Epithelial cell of esophagus (primary cell): ENCODE measurements at regions not wholly inside any gene's neighbourhood (a gene's known extent, or its start where the extent isn't known, plus 50 kb on each side); places are given as distances from the start of the nearest gene placed in this dataset.

ENCODE experiments used
- DNase-seq: peaks from one replicate; pipeline ENCODE4 v3.0.0; 2010; ENCODE audit warnings: low read depth
- H3K4me3 ChIP-seq: 2 replicates; pipeline ENCODE4 v1.5.1; 2011; ENCODE audit warnings: mild to moderate bottlenecking, low read length, control low read depth
- CTCF ChIP-seq: IDR thresholded peaks from 2 replicates; pipeline ENCODE4 v1.5.1; 2011; ENCODE audit warnings: low read depth, mild to moderate bottlenecking, low read length, control low read depth, inconsistent platforms; ENCODE audit not compliant: insufficient read depth; ENCODE audit errors: missing control alignments

- no peak overlapping the region for H3K4me3 ChIP-seq
- no peak for DNase-seq
- no peak for TF ChIP-seq CTCF
These were observed 440.3 kb downstream of the LRATD1 start for GRCh38 chr2:15072836-15073235.

GRCh38 chr2:15073664-15074063, 441.1 kb downstream of the LRATD1 start:
- no peak for TF ChIP-seq CTCF

GRCh38 chr2:15074319-15074718, 441.8 kb downstream of the LRATD1 start:
- no peak for DNase-seq
- TF ChIP-seq CTCF, result no peak
- H3K4me3 ChIP-seq, result no peak overlapping the region

More at GRCh38 chr2:15073664-15074063, 441.1 kb downstream of the LRATD1 start:
- no peak for DNase-seq
- no peak overlapping the region for H3K4me3 ChIP-seq

- DNase-seq, result no peak
- TF ChIP-seq CTCF, result no peak
These were observed 442.5 kb downstream of the LRATD1 start for GRCh38 chr2:15074751-15075700.

GRCh38 chr2:15076668-15077067, 444.2 kb downstream of the LRATD1 start:
- no peak overlapping the region for H3K4me3 ChIP-seq
- TF ChIP-seq CTCF, result no peak
- DNase-seq, result no peak

More at GRCh38 chr2:15074751-15075700, 442.5 kb downstream of the LRATD1 start:
- H3K4me3 ChIP-seq, result no peak overlapping the region

GRCh38 chr2:15081356-15081755, 448.8 kb downstream of the LRATD1 start:
- no peak for DNase-seq
- TF ChIP-seq CTCF, result no peak
- no peak overlapping the region for H3K4me3 ChIP-seq
